ENCODE measurements at regions not wholly inside any gene's neighbourhood (a gene's known extent, or its start where the extent isn't known, plus 50 kb on each side); places are given as distances from the start of the nearest gene placed in this dataset.

DNA sequence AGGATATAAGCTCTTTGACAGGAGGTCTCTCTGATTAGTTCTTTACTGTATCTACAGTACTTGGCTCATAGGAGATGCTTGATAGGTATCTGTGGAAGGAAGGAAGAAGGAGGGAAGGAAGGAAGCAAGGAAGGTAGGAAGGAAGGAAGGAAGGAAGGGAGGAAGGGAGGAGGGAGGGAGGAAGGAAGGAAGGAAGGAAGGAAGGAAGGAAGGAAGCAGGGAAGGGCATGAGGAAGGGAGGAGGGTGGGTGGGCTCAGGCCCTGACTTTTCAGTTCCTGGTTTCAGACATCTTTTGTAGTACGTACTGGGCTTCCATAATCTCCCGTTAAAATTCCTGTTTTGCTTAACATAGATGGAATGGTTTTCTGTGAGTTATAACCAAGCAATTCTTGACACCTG lies 175.0 kb upstream of the NUDT4 start:
- TF ChIP-seq, protein P1, sequence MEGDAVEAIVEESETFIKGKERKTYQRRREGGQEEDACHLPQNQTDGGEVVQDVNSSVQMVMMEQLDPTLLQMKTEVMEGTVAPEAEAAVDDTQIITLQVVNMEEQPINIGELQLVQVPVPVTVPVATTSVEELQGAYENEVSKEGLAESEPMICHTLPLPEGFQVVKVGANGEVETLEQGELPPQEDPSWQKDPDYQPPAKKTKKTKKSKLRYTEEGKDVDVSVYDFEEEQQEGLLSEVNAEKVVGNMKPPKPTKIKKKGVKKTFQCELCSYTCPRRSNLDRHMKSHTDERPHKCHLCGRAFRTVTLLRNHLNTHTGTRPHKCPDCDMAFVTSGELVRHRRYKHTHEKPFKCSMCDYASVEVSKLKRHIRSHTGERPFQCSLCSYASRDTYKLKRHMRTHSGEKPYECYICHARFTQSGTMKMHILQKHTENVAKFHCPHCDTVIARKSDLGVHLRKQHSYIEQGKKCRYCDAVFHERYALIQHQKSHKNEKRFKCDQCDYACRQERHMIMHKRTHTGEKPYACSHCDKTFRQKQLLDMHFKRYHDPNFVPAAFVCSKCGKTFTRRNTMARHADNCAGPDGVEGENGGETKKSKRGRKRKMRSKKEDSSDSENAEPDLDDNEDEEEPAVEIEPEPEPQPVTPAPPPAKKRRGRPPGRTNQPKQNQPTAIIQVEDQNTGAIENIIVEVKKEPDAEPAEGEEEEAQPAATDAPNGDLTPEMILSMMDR (IDR thresholded peaks at IDR 0.05), result no peak
- no peak for TF ChIP-seq EP300 (IDR thresholded peaks at IDR 0.05)

Measured in tibial nerve (tissue), 4 donors.